ENCODE measurements at regions not wholly inside any gene's neighbourhood (a gene's known extent, or its start where the extent isn't known, plus 50 kb on each side); places are given as distances from the start of the nearest gene placed in this dataset.

DNA sequence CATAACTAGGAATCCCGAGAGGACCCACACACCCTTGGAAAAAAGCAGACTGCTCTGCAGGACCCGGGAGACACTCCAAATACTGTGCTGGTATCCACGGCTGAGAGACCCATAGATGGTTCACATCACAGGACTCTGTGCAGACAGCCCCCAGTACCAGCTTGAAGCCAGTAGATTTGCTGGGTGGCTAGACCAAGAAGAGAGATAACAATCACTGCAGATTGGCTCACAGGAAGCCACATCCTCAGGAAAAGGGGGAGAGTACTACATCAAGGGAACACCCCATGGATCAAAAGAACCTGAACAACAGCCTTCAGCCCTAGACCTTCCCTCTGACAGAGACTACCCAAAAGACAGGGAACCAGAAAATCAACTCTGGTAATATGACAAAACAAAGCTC, 223.8 kb upstream of the LRATD1 start:
- Histone ChIP-seq H3K4me1 (no peaks in the 10 kb centered on the region), H3K4me3 (no peak overlapping the region), H3K27me3 (no peaks in the 10 kb centered on the region), H3K36me3 (no peaks in the 10 kb centered on the region), H3K27ac (no peak overlapping the region), H3K9me3 (peaks cover 0 to 4% of the 10 kb centered on the region in 2 donors)
- intact Hi-C loops (cut with DNase I; ENCODE audit: low total_unique reads), result no loop called here
- 79% methylated on average over 3 of the region's 3 CpGs for WGBS, 2 donors (ENCODE audit: low coverage in 1 of 2)
- in situ Hi-C loops (cut with MboI; ENCODE audit: low pct_ligation_motif_present in 1 of 4, low pct_unique_long_range_greater_than_20kb in 1 of 4, low sequenced_read_pairs in 3 of 4), result no loop called here
- DNase-seq, result no peak
- TF ChIP-seq POLR2AphosphoS5 (IDR thresholded peaks at IDR 0.05) (no peak), EP300 (IDR thresholded peaks at IDR 0.05; ENCODE audit: low read depth) (no peak), POLR2A (IDR thresholded peaks at IDR 0.05) (no peak)

DNA sequence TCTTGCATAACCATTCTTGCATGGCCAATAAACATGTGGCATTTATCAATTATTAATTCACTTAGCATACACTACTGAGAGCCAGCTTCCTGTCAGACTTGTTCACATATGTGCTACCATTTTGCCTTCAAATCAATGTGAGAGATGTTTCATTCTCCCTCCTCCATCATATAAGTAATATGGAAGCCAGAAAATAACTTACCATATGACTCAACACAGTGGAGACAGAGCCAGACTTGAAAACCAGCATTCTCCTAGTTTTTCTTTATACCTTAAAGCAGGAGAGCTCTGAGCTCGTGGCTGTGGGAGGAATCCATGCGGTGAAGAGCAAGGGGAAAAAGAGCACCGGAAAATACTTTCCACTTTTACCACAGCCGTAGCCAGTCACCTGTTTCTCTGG, 215.0 kb upstream of the LRATD1 start:
- Histone ChIP-seq H3K9me3 (no peaks in the 10 kb centered on the region), H3K4me3 (no peak overlapping the region), H3K27ac (no peak overlapping the region), H3K36me3 (no peaks in the 10 kb centered on the region), H3K27me3 (no peaks in the 10 kb centered on the region), H3K4me1 (peaks cover 0 to 6% (median 1%) of the 10 kb centered on the region in 4 donors)
- in situ Hi-C loops (cut with MboI; ENCODE audit: low pct_ligation_motif_present in 1 of 4, low pct_unique_long_range_greater_than_20kb in 1 of 4, low sequenced_read_pairs in 3 of 4), result no loop called here
- DNase-seq, result no peak
- TF ChIP-seq, protein P1, sequence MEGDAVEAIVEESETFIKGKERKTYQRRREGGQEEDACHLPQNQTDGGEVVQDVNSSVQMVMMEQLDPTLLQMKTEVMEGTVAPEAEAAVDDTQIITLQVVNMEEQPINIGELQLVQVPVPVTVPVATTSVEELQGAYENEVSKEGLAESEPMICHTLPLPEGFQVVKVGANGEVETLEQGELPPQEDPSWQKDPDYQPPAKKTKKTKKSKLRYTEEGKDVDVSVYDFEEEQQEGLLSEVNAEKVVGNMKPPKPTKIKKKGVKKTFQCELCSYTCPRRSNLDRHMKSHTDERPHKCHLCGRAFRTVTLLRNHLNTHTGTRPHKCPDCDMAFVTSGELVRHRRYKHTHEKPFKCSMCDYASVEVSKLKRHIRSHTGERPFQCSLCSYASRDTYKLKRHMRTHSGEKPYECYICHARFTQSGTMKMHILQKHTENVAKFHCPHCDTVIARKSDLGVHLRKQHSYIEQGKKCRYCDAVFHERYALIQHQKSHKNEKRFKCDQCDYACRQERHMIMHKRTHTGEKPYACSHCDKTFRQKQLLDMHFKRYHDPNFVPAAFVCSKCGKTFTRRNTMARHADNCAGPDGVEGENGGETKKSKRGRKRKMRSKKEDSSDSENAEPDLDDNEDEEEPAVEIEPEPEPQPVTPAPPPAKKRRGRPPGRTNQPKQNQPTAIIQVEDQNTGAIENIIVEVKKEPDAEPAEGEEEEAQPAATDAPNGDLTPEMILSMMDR (IDR thresholded peaks at IDR 0.05), result no peak
- no peak for TF ChIP-seq EP300 (IDR thresholded peaks at IDR 0.05; ENCODE audit: low read depth)
- TF ChIP-seq POLR2A (IDR thresholded peaks at IDR 0.05), result no peak
- TF ChIP-seq POLR2AphosphoS5 (IDR thresholded peaks at IDR 0.05), result no peak
- intact Hi-C loops (cut with DNase I; ENCODE audit: low total_unique reads), result no loop called here
- WGBS, 2 donors (ENCODE audit: low coverage in 1 of 2), result 72% methylated on average over 4 of the region's 4 CpGs; no CpG with 5 or more reads in 1 of the 2 donors

DNA sequence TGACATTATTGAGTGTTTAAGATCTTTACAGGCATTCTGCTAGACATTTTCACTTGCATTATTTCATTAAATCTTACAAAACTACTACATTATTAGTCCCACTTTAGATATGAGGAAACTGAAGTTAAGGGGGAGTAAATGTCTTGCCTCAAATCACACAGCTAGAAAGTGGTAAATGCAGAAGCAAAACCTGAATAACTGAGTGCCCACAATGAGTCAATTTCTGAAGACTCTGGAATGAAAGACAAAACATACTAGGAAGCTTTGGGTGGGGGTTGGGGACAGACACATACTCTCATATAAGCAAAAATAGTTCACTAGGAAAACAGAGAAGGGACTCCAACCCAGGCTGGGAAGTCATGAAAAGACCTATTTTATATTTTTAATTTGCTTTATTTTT, 214.4 kb upstream of the LRATD1 start:
- intact Hi-C loops (cut with DNase I; ENCODE audit: low total_unique reads), result no loop called here
- DNase-seq, result no peak
- Histone ChIP-seq H3K9me3 (no peaks in the 10 kb centered on the region), H3K27ac (no peak overlapping the region), H3K4me3 (no peak overlapping the region), H3K36me3 (no peaks in the 10 kb centered on the region), H3K4me1 (peaks cover 0 to 12% (median 6%) of the 10 kb centered on the region in 4 donors), H3K27me3 (no peaks in the 10 kb centered on the region)
- in situ Hi-C loops (cut with MboI; ENCODE audit: low pct_ligation_motif_present in 1 of 4, low pct_unique_long_range_greater_than_20kb in 1 of 4, low sequenced_read_pairs in 3 of 4), result no loop called here
- no peak for TF ChIP-seq POLR2A (IDR thresholded peaks at IDR 0.05)
- TF ChIP-seq EP300 (IDR thresholded peaks at IDR 0.05; ENCODE audit: low read depth), result no peak
- TF ChIP-seq, protein P1 (IDR thresholded peaks at IDR 0.05), result no peak
- TF ChIP-seq POLR2AphosphoS5 (IDR thresholded peaks at IDR 0.05), result no peak

DNA sequence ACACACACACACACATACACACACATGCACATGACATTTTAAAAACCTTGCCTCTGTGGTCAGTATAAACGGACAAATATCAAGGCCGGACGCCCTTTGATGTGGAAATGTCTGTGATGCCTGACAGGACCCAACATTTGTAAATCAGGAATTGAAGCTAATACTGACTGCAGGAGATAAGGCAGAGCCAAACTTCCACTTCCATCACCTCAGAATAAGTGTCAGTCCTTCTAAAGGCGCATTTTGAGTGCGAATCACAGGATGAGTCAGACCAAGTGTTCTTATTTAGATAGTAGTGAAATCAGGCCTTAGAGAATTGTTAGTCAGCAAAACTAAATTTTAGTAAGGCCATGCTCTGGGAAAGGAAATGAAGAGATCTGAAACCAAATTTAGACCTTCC, 211.7 kb upstream of the LRATD1 start:
- TF ChIP-seq POLR2AphosphoS5 (IDR thresholded peaks at IDR 0.05), result no peak
- TF ChIP-seq, protein P1 (IDR thresholded peaks at IDR 0.05), result no peak
- no peak for TF ChIP-seq POLR2A (IDR thresholded peaks at IDR 0.05)
- TF ChIP-seq EP300 (IDR thresholded peaks at IDR 0.05; ENCODE audit: low read depth), result no peak
- in situ Hi-C loops (cut with MboI; ENCODE audit: low pct_ligation_motif_present in 1 of 4, low pct_unique_long_range_greater_than_20kb in 1 of 4, low sequenced_read_pairs in 3 of 4) (no loop called here), intact Hi-C loops (cut with DNase I; ENCODE audit: low total_unique reads) (no loop called here)
- H3K27me3 ChIP-seq, result no peaks in the 10 kb centered on the region
- no peak overlapping the region for H3K27ac ChIP-seq
- no peak overlapping the region for H3K4me3 ChIP-seq
- DNase-seq, result no peak
- no peaks in the 10 kb centered on the region for H3K36me3 ChIP-seq
- no peaks in the 10 kb centered on the region for H3K9me3 ChIP-seq
- 75 to 77% methylated on average over 5 of the region's 5 CpGs for WGBS, 2 donors (ENCODE audit: low coverage in 1 of 2)
- peaks cover 13 to 32% (median 19%) of the 10 kb centered on the region in 4 donors for H3K4me1 ChIP-seq

DNA sequence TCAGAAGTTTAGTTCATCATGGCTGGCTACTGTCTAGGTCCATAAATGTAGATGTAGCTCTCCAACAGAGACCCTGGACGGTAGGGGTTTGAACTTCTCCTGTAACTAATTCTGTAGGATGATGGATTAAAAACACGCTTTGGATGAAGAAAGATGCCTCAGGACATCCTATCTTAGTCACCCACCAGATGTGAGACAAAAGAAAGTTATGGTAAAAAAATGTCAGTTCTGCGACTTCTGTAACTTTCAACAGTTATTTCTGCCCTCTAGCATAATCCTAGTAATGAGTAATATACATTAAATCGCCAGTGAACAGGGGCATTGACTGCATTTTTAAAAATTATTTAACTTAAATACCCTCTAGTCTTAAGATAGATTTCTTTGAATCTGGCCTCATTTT, 210.1 kb upstream of the LRATD1 start:
- in situ Hi-C loops (cut with MboI; ENCODE audit: low pct_ligation_motif_present in 1 of 4, low pct_unique_long_range_greater_than_20kb in 1 of 4, low sequenced_read_pairs in 3 of 4), result no loop called here
- no peak for DNase-seq
- Histone ChIP-seq H3K9me3 (no peaks in the 10 kb centered on the region), H3K27ac (peak overlapping the region in 2 of 4 donors; percentile 5 to 64), H3K4me1 (peaks cover 13 to 32% (median 19%) of the 10 kb centered on the region in 4 donors), H3K36me3 (no peaks in the 10 kb centered on the region), H3K4me3 (no peak overlapping the region), H3K27me3 (no peaks in the 10 kb centered on the region)
- intact Hi-C loops (cut with DNase I; ENCODE audit: low total_unique reads), result no loop called here
- WGBS, 2 donors (ENCODE audit: low coverage in 1 of 2), result 78 to 82% methylated on average over 2 to 4 of the region's 4 CpGs
- TF ChIP-seq, protein P1 (IDR thresholded peaks at IDR 0.05), result no peak
- TF ChIP-seq EP300 (IDR thresholded peaks at IDR 0.05; ENCODE audit: low read depth) (no peak), POLR2A (IDR thresholded peaks at IDR 0.05) (no peak), POLR2AphosphoS5 (IDR thresholded peaks at IDR 0.05) (no peak)
